ENCODE measurements at regions not wholly inside any gene's neighbourhood (a gene's known extent, or its start where the extent isn't known, plus 50 kb on each side); places are given as distances from the start of the nearest gene placed in this dataset.

GRCh38 chr13:88800505-88800904 lies 1129.3 kb downstream of the SLITRK5 start:
- TF ChIP-seq POLR2A (IDR thresholded peaks at IDR 0.05; ENCODE audit: low read length) (no peak), GATA1 (IDR thresholded peaks at IDR 0.05; ENCODE audit: low read depth, low read length) (no peak)

All from erythroblast (primary cell).